GM18499 (cell line): ENCODE measurements at regions not wholly inside any gene's neighbourhood (a gene's known extent, or its start where the extent isn't known, plus 50 kb on each side); places are given as distances from the start of the nearest gene placed in this dataset.

Source experiments
- ATAC-seq: cut with Tn5 transposase; IDR thresholded peaks from one replicate; pipeline ENCODE4 v1.9.1; 2021; ENCODE audit warnings: moderate number of reproducible peaks; ENCODE audit not compliant: insufficient read depth, unreplicated experiment

DNA sequence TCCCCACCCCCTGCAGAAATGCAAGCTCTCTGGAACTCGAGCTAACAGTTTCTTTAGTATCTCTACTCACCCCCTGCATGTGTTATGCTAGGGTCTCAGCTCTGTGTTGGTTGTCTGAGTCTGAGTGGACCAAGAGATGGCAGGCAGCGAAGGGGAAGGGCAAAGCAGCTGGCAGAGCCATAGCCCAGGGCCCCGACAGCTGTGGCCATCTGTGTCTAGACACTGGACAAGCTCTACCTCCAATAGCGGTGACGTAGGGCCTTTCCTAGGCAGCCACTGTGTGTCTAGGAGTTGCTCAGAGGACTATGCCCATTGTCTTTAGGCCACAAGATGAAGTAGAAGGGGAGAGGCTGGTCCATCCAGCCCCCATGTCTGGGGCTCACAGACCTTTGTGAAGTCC lies 79.2 kb downstream of the EFNB1 start:
- no peak for ATAC-seq

- ATAC-seq: no peak
Measured at GRCh38 chrX:68902706-68903504, 74.1 kb downstream of the EFNB1 start.

- ATAC-seq: no peak
Measured at GRCh38 chrX:68901519-68901918, 72.7 kb downstream of the EFNB1 start.

- no peak for ATAC-seq
Measured at GRCh38 chrX:68898598-68898997, 69.8 kb downstream of the EFNB1 start.

- ATAC-seq: no peak
Measured at GRCh38 chrX:68897118-68897945, 68.5 kb downstream of the EFNB1 start.

- no peak for ATAC-seq
Measured at GRCh38 chrX:68896581-68896980, 67.8 kb downstream of the EFNB1 start.

GRCh38 chrX:68895778-68896177 lies 67.0 kb downstream of the EFNB1 start:
- no peak for ATAC-seq

DNA sequence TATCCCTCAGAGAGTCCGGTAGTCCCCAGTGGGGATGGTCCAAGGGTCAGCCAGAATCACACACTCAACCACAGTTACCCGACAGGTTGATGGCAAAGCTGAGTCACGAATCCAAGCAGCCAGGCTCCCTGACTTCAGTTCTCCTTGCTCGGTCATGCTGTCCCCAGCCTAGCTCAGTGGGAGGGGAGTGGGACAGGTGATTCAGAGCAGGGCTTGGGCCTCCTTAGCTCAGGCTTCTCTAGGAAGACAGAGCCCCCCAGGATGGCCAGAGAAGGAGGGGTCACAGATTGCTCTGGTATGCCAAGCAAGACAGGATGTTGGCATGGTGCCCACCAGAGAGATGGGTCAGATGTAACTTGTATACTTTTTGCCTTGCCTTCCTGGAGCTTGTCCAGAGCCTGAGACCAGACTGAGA lies 66.5 kb downstream of the EFNB1 start:
- no peak for ATAC-seq

DNA sequence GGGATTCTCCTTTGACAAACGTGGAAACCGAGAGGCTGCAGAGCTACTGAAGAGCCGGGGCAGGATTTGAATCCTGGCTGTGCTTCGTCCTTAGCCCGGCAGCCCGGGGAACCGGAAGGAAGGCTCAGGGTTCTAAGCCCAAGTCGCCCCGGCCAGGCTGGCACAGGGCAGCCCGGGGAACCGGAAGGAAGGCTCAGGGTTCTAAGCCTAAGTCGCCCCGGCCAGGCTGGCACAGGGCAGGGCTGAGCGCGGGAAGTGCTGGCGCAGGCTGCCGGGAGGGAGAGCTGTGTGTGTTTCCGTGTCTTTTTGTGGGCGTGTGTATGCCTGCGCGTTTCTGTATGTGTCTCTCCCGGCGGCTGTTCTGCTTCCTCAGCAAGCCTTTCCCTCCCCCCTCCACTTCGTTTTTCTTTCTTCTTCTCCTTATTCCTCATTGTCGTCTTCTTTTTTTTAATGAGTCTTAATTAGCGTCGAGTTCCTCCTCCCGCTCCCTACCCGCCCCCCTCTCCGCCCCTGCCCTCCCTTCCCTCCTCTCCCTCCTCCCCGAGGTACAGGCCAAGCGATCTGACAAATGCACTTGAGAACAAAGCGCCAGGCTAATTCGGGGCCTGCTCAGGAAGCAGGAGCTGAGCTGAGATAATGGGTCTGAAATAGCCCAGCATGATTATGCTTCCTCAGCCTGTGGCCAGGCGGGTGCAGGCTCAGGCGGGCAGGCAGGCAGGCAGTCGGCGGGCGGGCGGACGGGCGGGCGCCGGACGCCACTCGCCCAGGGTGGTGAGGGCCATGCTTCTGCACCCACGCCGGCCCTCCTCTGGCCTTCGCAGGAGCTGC lies 65.9 kb downstream of the EFNB1 start:
- ATAC-seq: no peak

- ATAC-seq: no peak
Measured at GRCh38 chrX:68894142-68894512, 65.3 kb downstream of the EFNB1 start.

- ATAC-seq: no peak
Measured at GRCh38 chrX:68892651-68893050, 63.8 kb downstream of the EFNB1 start.

GRCh38 chrX:68892134-68892533 lies 63.3 kb downstream of the EFNB1 start:
- ATAC-seq: no peak
